Cardiac muscle cell (in vitro differentiated cells and primary cell): ENCODE measurements at regions not wholly inside any gene's neighbourhood (a gene's known extent, or its start where the extent isn't known, plus 50 kb on each side); places are given as distances from the start of the nearest gene placed in this dataset.
"Not testable (repeated sequence)": the region's sequence is repeated elsewhere in the genome, so short reads cannot be mapped to it uniquely, and the experiment has no call there.

Source experiments
- DNase-seq, 2 donors: peaks; one replicate each; pipeline versions ENCODE4 v3.0.0 to v3.0.0-alpha.2; 2010 to 2017; ENCODE audit warnings: low read depth in 1 of 2, low spot score in 1 of 2
- H3K27ac ChIP-seq: fragments of 200-600 bp; sonication (generic); 2 replicates; pipeline ENCODE4 v1.5.1; 2016
- H3K27me3 ChIP-seq: fragments of 200-600 bp; sonication (generic); 2 replicates; pipeline ENCODE4 v1.6.0; 2016; ENCODE audit warnings: control low read depth
- H3K36me3 ChIP-seq: fragments of 200-600 bp; sonication (generic); 2 replicates; pipeline ENCODE4 v1.5.1; 2016; ENCODE audit warnings: control low read depth
- H3K4me1 ChIP-seq: fragments of 200-600 bp; sonication (generic); 2 replicates; pipeline ENCODE4 v1.8.1; 2017; ENCODE audit warnings: low read depth, mild to moderate bottlenecking, mixed run types
- H3K4me3 ChIP-seq: fragments of 200-600 bp; sonication (generic); 2 replicates; pipeline ENCODE4 v1.5.1; 2016; ENCODE audit warnings: mild to moderate bottlenecking
- H3K9me3 ChIP-seq: fragments of 200-600 bp; sonication (generic); 2 replicates; pipeline ENCODE4 v1.5.1; 2017; ENCODE audit warnings: low read depth, mild to moderate bottlenecking, control low read depth
- TF ChIP-seq, protein P1 (sequence below): IDR thresholded peaks from 2 replicates; pipeline ENCODE4 v1.5.1; 2012; ENCODE audit warnings: low read depth, mild to moderate bottlenecking, low read length

GRCh38 chrX:108914791-108915190, 178.4 kb upstream of the IRS4 start:
- Histone ChIP-seq H3K27ac (no peak overlapping the region), H3K9me3 (no peaks in the 10 kb centered on the region), H3K36me3 (no peaks in the 10 kb centered on the region), H3K4me1 (no peaks in the 10 kb centered on the region), H3K27me3 (no peaks in the 10 kb centered on the region), H3K4me3 (no peak overlapping the region)
- DNase-seq, result no peak
- TF ChIP-seq, protein P1, sequence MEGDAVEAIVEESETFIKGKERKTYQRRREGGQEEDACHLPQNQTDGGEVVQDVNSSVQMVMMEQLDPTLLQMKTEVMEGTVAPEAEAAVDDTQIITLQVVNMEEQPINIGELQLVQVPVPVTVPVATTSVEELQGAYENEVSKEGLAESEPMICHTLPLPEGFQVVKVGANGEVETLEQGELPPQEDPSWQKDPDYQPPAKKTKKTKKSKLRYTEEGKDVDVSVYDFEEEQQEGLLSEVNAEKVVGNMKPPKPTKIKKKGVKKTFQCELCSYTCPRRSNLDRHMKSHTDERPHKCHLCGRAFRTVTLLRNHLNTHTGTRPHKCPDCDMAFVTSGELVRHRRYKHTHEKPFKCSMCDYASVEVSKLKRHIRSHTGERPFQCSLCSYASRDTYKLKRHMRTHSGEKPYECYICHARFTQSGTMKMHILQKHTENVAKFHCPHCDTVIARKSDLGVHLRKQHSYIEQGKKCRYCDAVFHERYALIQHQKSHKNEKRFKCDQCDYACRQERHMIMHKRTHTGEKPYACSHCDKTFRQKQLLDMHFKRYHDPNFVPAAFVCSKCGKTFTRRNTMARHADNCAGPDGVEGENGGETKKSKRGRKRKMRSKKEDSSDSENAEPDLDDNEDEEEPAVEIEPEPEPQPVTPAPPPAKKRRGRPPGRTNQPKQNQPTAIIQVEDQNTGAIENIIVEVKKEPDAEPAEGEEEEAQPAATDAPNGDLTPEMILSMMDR, result no peak

- H3K27ac ChIP-seq, DNase-seq, H3K4me3 ChIP-seq, H3K9me3 ChIP-seq, H3K36me3 ChIP-seq, H3K27me3 ChIP-seq, H3K4me1 ChIP-seq: not testable (repeated sequence)
These were observed 167.5 kb upstream of the IRS4 start for GRCh38 chrX:108903831-108904230.

GRCh38 chrX:108900333-108900732, 164.0 kb upstream of the IRS4 start:
- Histone ChIP-seq H3K4me3 (no peak overlapping the region), H3K27me3 (no peaks in the 10 kb centered on the region)
- TF ChIP-seq, protein P1, result no peak

GRCh38 chrX:108896349-108896748, 160.0 kb upstream of the IRS4 start:
- not testable (repeated sequence) for H3K27me3 ChIP-seq, H3K4me1 ChIP-seq, DNase-seq, H3K9me3 ChIP-seq, H3K4me3 ChIP-seq, H3K36me3 ChIP-seq, H3K27ac ChIP-seq

More at GRCh38 chrX:108900333-108900732, 164.0 kb upstream of the IRS4 start:
- Histone ChIP-seq H3K4me1 (no peaks in the 10 kb centered on the region), H3K27ac (no peak overlapping the region), H3K9me3 (no peaks in the 10 kb centered on the region), H3K36me3 (no peaks in the 10 kb centered on the region)
- DNase-seq, result no peak

GRCh38 chrX:108892501-108892900, 156.1 kb upstream of the IRS4 start:
- Histone ChIP-seq H3K4me3 (no peak overlapping the region), H3K27ac (no peak overlapping the region), H3K27me3 (no peaks in the 10 kb centered on the region), H3K36me3 (no peaks in the 10 kb centered on the region), H3K9me3 (no peaks in the 10 kb centered on the region), H3K4me1 (no peaks in the 10 kb centered on the region)
- DNase-seq, result no peak
- TF ChIP-seq, protein P1, result no peak

DNA sequence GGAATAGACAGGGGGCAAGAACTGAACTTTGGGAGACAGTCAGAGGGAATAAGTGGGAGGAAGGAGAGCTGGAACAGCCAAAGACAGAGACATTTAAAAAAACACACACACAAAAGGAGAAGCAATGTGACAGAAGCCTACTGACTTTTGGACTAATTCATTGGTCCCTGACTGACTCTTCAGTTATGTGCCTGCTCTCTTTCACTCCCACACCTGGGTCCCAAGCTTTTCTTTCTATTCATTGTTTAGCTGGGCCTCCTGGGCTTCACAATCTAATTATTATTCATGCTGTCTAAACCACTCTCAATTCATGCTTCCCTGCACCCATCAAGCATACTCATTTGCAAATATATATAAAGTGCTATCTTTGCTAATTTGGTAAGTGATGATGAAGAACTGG, 139.2 kb upstream of the IRS4 start:
- Histone ChIP-seq H3K4me3 (no peak overlapping the region), H3K27me3 (no peaks in the 10 kb centered on the region), H3K27ac (no peak overlapping the region), H3K36me3 (no peaks in the 10 kb centered on the region), H3K4me1 (no peaks in the 10 kb centered on the region), H3K9me3 (no peaks in the 10 kb centered on the region)
- TF ChIP-seq, protein P1, result no peak
- DNase-seq, result no peak

- not testable (repeated sequence) for H3K27ac ChIP-seq, H3K4me3 ChIP-seq, H3K9me3 ChIP-seq, H3K4me1 ChIP-seq, DNase-seq, H3K36me3 ChIP-seq, H3K27me3 ChIP-seq
These were observed 106.7 kb upstream of the IRS4 start for GRCh38 chrX:108843039-108843438.
